ENCODE measurements at regions not wholly inside any gene's neighbourhood (a gene's known extent, or its start where the extent isn't known, plus 50 kb on each side); places are given as distances from the start of the nearest gene placed in this dataset.

- TF ChIP-seq CTCF (IDR thresholded peaks at IDR 0.05; ENCODE audit: extremely low read depth in 1 of 2, insufficient read depth in 1 of 2, low read depth in 1 of 2, low read length in 2 of 2) = no peak
- no peak for TF ChIP-seq POLR2AphosphoS5 (IDR thresholded peaks at IDR 0.05; ENCODE audit: insufficient read depth, low read depth, low read length)
- TF ChIP-seq POLR2A (IDR thresholded peaks at IDR 0.05; ENCODE audit: low read depth, low read length) = no peak
- no peak for TF ChIP-seq FOS (IDR thresholded peaks at IDR 0.05; ENCODE audit: borderline replicate concordance, insufficient read depth, low read length)
Observed at GRCh38 chr7:13181216-13181615, 493.8 kb downstream of the ARL4A start.

All from endothelial cell of umbilical vein (primary cell).